Hepatocyte (in vitro differentiated cells): ENCODE measurements at regions not wholly inside any gene's neighbourhood (a gene's known extent, or its start where the extent isn't known, plus 50 kb on each side); places are given as distances from the start of the nearest gene placed in this dataset.

ENCODE experiments used
- CTCF ChIP-seq: fragments of 200-600 bp; sonication (generic); IDR thresholded peaks from 2 replicates; pipeline ENCODE4 v1.5.1; 2016; ENCODE audit warnings: antibody characterized with exemption, mild to moderate bottlenecking; ENCODE audit not compliant: poor library complexity
- EZH2 ChIP-seq: fragments of 200-600 bp; sonication (generic); IDR thresholded peaks from 2 replicates; pipeline ENCODE4 v1.6.1; 2016; ENCODE audit warnings: antibody characterized with exemption, mild to moderate bottlenecking, borderline replicate concordance

DNA sequence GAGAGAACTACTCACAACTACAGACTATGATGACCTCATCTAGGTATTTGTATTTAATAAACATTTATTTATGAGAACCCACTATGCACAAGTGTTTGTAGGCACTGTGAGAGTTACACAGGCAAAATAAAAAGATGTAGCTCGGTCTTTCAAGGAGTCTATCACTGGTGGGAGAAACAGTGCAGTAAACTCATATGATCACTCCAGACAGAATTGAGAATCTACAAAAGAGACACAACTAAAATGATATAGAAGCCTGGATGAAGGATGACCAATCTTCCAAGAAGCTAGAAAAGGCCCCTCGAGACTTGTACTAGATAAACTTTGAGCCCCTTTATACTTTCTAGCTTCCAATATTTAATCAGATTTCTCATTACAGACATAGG lies 70.2 kb upstream of the ZBTB20 start:
- no peak for TF ChIP-seq CTCF
- no peak for TF ChIP-seq EZH2
